DOHH2 (cell line): ENCODE measurements at regions not wholly inside any gene's neighbourhood (a gene's known extent, or its start where the extent isn't known, plus 50 kb on each side); places are given as distances from the start of the nearest gene placed in this dataset.

ENCODE experiments used
- H3F3A ChIP-seq: fragments of 200-600 bp; sonication (generic), shearing (Covaris generic); 2 replicates; pipeline ENCODE4 v1.6.0; 2016; ENCODE audit warnings: antibody characterized with exemption, mild to moderate bottlenecking; ENCODE audit not compliant: control insufficient read depth, insufficient read depth
- H3K27ac ChIP-seq: fragments of 200-600 bp; sonication (generic); 2 replicates; pipeline ENCODE4 v1.5.1; 2014; ENCODE audit warnings: low read depth, mild to moderate bottlenecking, low read length, moderate library complexity
- H3K27me3 ChIP-seq: fragments of 200-600 bp; sonication (generic); 2 replicates; pipeline ENCODE4 v1.6.1; 2014; ENCODE audit warnings: mild to moderate bottlenecking, low read length, mixed read lengths; ENCODE audit not compliant: control insufficient read depth
- H3K36me3 ChIP-seq: fragments of 200-600 bp; sonication (generic); 2 replicates; pipeline ENCODE4 v1.6.1; 2014; ENCODE audit warnings: mild to moderate bottlenecking, low read length, moderate library complexity, mixed read lengths; ENCODE audit not compliant: control insufficient read depth
- H3K4me1 ChIP-seq: fragments of 200-600 bp; sonication (generic); 2 replicates; pipeline ENCODE4 v1.6.1; 2014; ENCODE audit warnings: mild to moderate bottlenecking, low read length, mixed read lengths; ENCODE audit not compliant: control insufficient read depth
- H3K4me2 ChIP-seq: fragments of 200-600 bp; sonication (generic); 2 replicates; pipeline ENCODE4 v1.6.0; 2014; ENCODE audit warnings: mild to moderate bottlenecking, low read length, moderate library complexity
- H3K4me3 ChIP-seq: fragments of 200-600 bp; sonication (generic); 2 replicates; pipeline ENCODE4 v1.5.1; 2014; ENCODE audit warnings: mild to moderate bottlenecking, low read length, mixed read lengths
- H3K79me2 ChIP-seq: fragments of 200-600 bp; sonication (generic); 2 replicates; pipeline ENCODE4 v1.6.1; 2014; ENCODE audit warnings: mild to moderate bottlenecking, low read length, mixed read lengths; ENCODE audit not compliant: control insufficient read depth
- H3K9me2 ChIP-seq: fragments of 200-600 bp; sonication (generic); replicated peaks from 2 replicates; pipeline ENCODE4 v1.6.1; 2014; ENCODE audit warnings: mild to moderate bottlenecking, low read length, mixed read lengths; ENCODE audit not compliant: control insufficient read depth
- H3K9me3 ChIP-seq: fragments of 200-600 bp; sonication (generic); 2 replicates; pipeline ENCODE4 v1.6.1; 2014; ENCODE audit warnings: antibody characterized with exemption, low read length, mixed read lengths; ENCODE audit not compliant: control insufficient read depth, insufficient read depth
- H4K20me1 ChIP-seq: fragments of 200-600 bp; sonication (generic); 2 replicates; pipeline ENCODE4 v1.6.0; 2014; ENCODE audit warnings: low read depth, mild to moderate bottlenecking, antibody characterized with exemption, low read length, moderate library complexity; ENCODE audit not compliant: control insufficient read depth, insufficient read depth
- CTCF ChIP-seq: fragments of 200-600 bp; sonication (generic); IDR thresholded peaks from one replicate; pipeline ENCODE4 v1.5.1; 2014; ENCODE audit warnings: antibody characterized with exemption, mild to moderate bottlenecking, low read depth, low read length; ENCODE audit not compliant: poor library complexity, severe bottlenecking
- EZH2phosphoT487 ChIP-seq: fragments of 200-600 bp; sonication (generic); IDR thresholded peaks from 2 replicates; pipeline ENCODE4 v1.6.1; 2017; ENCODE audit warnings: borderline replicate concordance, mild to moderate bottlenecking, antibody characterized with exemption, low read length, moderate library complexity, mixed read lengths

- Histone ChIP-seq H3K27ac (no peak overlapping the region), H4K20me1 (no peaks in the 10 kb centered on the region), H3K9me3 (no peaks in the 10 kb centered on the region), H3K9me2 (no peaks in the 10 kb centered on the region), H3K4me1 (no peaks in the 10 kb centered on the region), H3K36me3 (no peaks in the 10 kb centered on the region), H3K27me3 (0 out of 2 replicates have a peak, but pooled peaks cover 6% of the 10 kb centered on the region), H3K4me2 (no peak overlapping the region), H3F3A (no peaks in the 10 kb centered on the region), H3K4me3 (no peak overlapping the region), H3K79me2 (no peaks in the 10 kb centered on the region)
- no peak for TF ChIP-seq CTCF
Measured at GRCh38 chr15:72968531-72968922, 83.7 kb upstream of the NEO1 start.

- TF ChIP-seq CTCF (no peak), EZH2phosphoT487 (no peak)
- H3K9me3 ChIP-seq, result no peaks in the 10 kb centered on the region
Measured at GRCh38 chr15:72967811-72968530, 84.3 kb upstream of the NEO1 start.

GRCh38 chr15:72967397-72967796 lies 84.9 kb upstream of the NEO1 start:
- no peaks in the 10 kb centered on the region for H3K36me3 ChIP-seq
- no peak overlapping the region for H3K4me2 ChIP-seq
- no peaks in the 10 kb centered on the region for H3K79me2 ChIP-seq
- no peaks in the 10 kb centered on the region for H4K20me1 ChIP-seq
- no peaks in the 10 kb centered on the region for H3K9me2 ChIP-seq
- no peak for TF ChIP-seq CTCF
- no peak for TF ChIP-seq EZH2phosphoT487
- H3F3A ChIP-seq, result no peaks in the 10 kb centered on the region
- no peak overlapping the region for H3K4me3 ChIP-seq
- no peaks in the 10 kb centered on the region for H3K9me3 ChIP-seq
- 0 out of 2 replicates have a peak, but pooled peaks cover 6% of the 10 kb centered on the region for H3K27me3 ChIP-seq
- no peak overlapping the region for H3K27ac ChIP-seq
- H3K4me1 ChIP-seq, result no peaks in the 10 kb centered on the region

More at GRCh38 chr15:72967811-72968530, 84.3 kb upstream of the NEO1 start:
- H3K4me1 ChIP-seq, result no peaks in the 10 kb centered on the region
- H4K20me1 ChIP-seq, result no peaks in the 10 kb centered on the region
- no peaks in the 10 kb centered on the region for H3K36me3 ChIP-seq
- H3K4me2 ChIP-seq, result no peak overlapping the region
- H3F3A ChIP-seq, result no peaks in the 10 kb centered on the region
- H3K27me3 ChIP-seq, result 0 out of 2 replicates have a peak, but pooled peaks cover 6% of the 10 kb centered on the region
- no peaks in the 10 kb centered on the region for H3K9me2 ChIP-seq
- H3K79me2 ChIP-seq, result no peaks in the 10 kb centered on the region
- H3K27ac ChIP-seq, result no peak overlapping the region
- H3K4me3 ChIP-seq, result no peak overlapping the region
